ENCODE measurements at regions not wholly inside any gene's neighbourhood (a gene's known extent, or its start where the extent isn't known, plus 50 kb on each side); places are given as distances from the start of the nearest gene placed in this dataset.
"Not testable (repeated sequence)": the region's sequence is repeated elsewhere in the genome, so short reads cannot be mapped to it uniquely, and the experiment has no call there.

- 81 to 86% methylated on average over 11 of the region's 11 CpGs for WGBS, 2 donors
- Histone ChIP-seq H3K4me3 (no peak overlapping the region), H3K27ac (no peak overlapping the region), H3K36me3 (no peaks in the 10 kb centered on the region), H3K27me3 (peaks cover 0 to 21% (median 0%) of the 10 kb centered on the region in 3 donors), H3K9me3 (no peaks in the 10 kb centered on the region), H3K4me1 (no peaks in the 10 kb centered on the region)
- intact Hi-C loops (cut with DNase I), result no loop called here
- TF ChIP-seq EP300 (IDR thresholded peaks at IDR 0.05) (no peak), POLR2AphosphoS5 (IDR thresholded peaks at IDR 0.05) (no peak), CTCF (IDR thresholded peaks at IDR 0.05) (no peak)
- DNase-seq, result no peak
Observed at GRCh38 chr12:131283191-131283861, 329.6 kb downstream of the ADGRD1 start.

- H3K27ac ChIP-seq; DNase-seq; H3K4me3 ChIP-seq; H3K36me3 ChIP-seq; H3K9me3 ChIP-seq; intact Hi-C loops (cut with DNase I); H3K4me1 ChIP-seq: not testable (repeated sequence)
- WGBS, 2 donors, result 75 to 80% methylated on average over 32 of the region's 32 CpGs
- peaks cover 0 to 18% (median 0%) of the 10 kb centered on the region in 3 donors for H3K27me3 ChIP-seq
Observed at GRCh38 chr12:131283862-131284825, 330.4 kb downstream of the ADGRD1 start.

GRCh38 chr12:131284954-131285904, 331.5 kb downstream of the ADGRD1 start:
- DNase-seq; H3K4me3 ChIP-seq; H3K27ac ChIP-seq; H3K4me1 ChIP-seq; H3K36me3 ChIP-seq; H3K9me3 ChIP-seq; intact Hi-C loops (cut with DNase I): not testable (repeated sequence)
- peaks cover 0 to 12% (median 0%) of the 10 kb centered on the region in 3 donors for H3K27me3 ChIP-seq
- WGBS, 2 donors, result 59 to 73% methylated on average over 8 of the region's 9 CpGs

- 79 to 85% methylated on average over 13 to 17 of the region's 19 CpGs for WGBS, 2 donors
- H3K4me1 ChIP-seq; DNase-seq; intact Hi-C loops (cut with DNase I); H3K36me3 ChIP-seq; H3K27me3 ChIP-seq; H3K9me3 ChIP-seq; H3K4me3 ChIP-seq; H3K27ac ChIP-seq: not testable (repeated sequence)
Observed at GRCh38 chr12:131285905-131286295, 332.2 kb downstream of the ADGRD1 start.

GRCh38 chr12:131286301-131286700, 332.6 kb downstream of the ADGRD1 start:
- H3K27me3 ChIP-seq; intact Hi-C loops (cut with DNase I); DNase-seq; H3K4me1 ChIP-seq; H3K4me3 ChIP-seq; H3K27ac ChIP-seq; H3K36me3 ChIP-seq; H3K9me3 ChIP-seq: not testable (repeated sequence)
- WGBS, 2 donors, result 81 to 95% methylated on average over 5 to 15 of the region's 24 CpGs

- no peaks in the 10 kb centered on the region for H3K4me1 ChIP-seq
- H3K36me3 ChIP-seq, result no peaks in the 10 kb centered on the region
- TF ChIP-seq POLR2A (IDR thresholded peaks at IDR 0.05) (no peak), CTCF (IDR thresholded peaks at IDR 0.05) (no peak), EP300 (IDR thresholded peaks at IDR 0.05) (no peak), POLR2AphosphoS5 (IDR thresholded peaks at IDR 0.05) (no peak)
- intact Hi-C loops (cut with DNase I), result no loop called here
- H3K27ac ChIP-seq, result no peak overlapping the region
- WGBS, 2 donors, result 82 to 86% methylated on average over 20 of the region's 25 CpGs
- H3K27me3 ChIP-seq, result peaks cover 0 to 9% (median 0%) of the 10 kb centered on the region in 3 donors
- H3K4me3 ChIP-seq, result no peak overlapping the region
- no peaks in the 10 kb centered on the region for H3K9me3 ChIP-seq
- no peak for DNase-seq
Observed at GRCh38 chr12:131287015-131287937, 333.6 kb downstream of the ADGRD1 start.
